ENCODE measurements at regions not wholly inside any gene's neighbourhood (a gene's known extent, or its start where the extent isn't known, plus 50 kb on each side); places are given as distances from the start of the nearest gene placed in this dataset.
"Not testable (repeated sequence)": the region's sequence is repeated elsewhere in the genome, so short reads cannot be mapped to it uniquely, and the experiment has no call there.

GRCh38 chr5:23437011-23437410, 70.4 kb upstream of the PRDM9 start:
- intact Hi-C loops (cut with micrococcal nuclease; ENCODE audit: unreplicated experiment), result no loop called here
- ChIA-PET POLR2A (no interaction called here), CTCF (no interaction called here)
- Histone ChIP-seq H3K9me3 (no peaks in the 10 kb centered on the region), H3K4me3 (ENCODE audit: low read depth, low read length) (no peak overlapping the region), H3K36me3 (ENCODE audit: control insufficient read depth, insufficient read depth, low read length) (no peaks in the 10 kb centered on the region), H3K27me3 (replicated peaks; ENCODE audit: control insufficient read depth, insufficient read depth, low read length) (no peaks in the 10 kb centered on the region), H3K4me1 (no peaks in the 10 kb centered on the region)
- H3K4me1 Mint-ChIP-seq (ENCODE audit: low read depth, unreplicated experiment), result no peaks in the 10 kb centered on the region
- no peaks in the 10 kb centered on the region for H3K27me3 Mint-ChIP-seq (ENCODE audit: insufficient read depth, unreplicated experiment)
- H3K4me3 Mint-ChIP-seq (ENCODE audit: unreplicated experiment), result no peak overlapping the region
- no peaks in the 10 kb centered on the region for H3K9me3 Mint-ChIP-seq (ENCODE audit: unreplicated experiment)
- no TSS peak for BruUV-seq (replicated peaks)
- TF ChIP-seq, protein P1, sequence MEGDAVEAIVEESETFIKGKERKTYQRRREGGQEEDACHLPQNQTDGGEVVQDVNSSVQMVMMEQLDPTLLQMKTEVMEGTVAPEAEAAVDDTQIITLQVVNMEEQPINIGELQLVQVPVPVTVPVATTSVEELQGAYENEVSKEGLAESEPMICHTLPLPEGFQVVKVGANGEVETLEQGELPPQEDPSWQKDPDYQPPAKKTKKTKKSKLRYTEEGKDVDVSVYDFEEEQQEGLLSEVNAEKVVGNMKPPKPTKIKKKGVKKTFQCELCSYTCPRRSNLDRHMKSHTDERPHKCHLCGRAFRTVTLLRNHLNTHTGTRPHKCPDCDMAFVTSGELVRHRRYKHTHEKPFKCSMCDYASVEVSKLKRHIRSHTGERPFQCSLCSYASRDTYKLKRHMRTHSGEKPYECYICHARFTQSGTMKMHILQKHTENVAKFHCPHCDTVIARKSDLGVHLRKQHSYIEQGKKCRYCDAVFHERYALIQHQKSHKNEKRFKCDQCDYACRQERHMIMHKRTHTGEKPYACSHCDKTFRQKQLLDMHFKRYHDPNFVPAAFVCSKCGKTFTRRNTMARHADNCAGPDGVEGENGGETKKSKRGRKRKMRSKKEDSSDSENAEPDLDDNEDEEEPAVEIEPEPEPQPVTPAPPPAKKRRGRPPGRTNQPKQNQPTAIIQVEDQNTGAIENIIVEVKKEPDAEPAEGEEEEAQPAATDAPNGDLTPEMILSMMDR (IDR thresholded peaks at IDR 0.05; ENCODE audit: insufficient read depth in 1 of 2, low read depth in 1 of 2, low read length in 1 of 2, severe bottlenecking in 1 of 2, unreplicated experiment in 1 of 2), result no peak
- H3K27ac Mint-ChIP-seq (ENCODE audit: unreplicated experiment), result no peak overlapping the region
- no peaks in the 10 kb centered on the region for H3K36me3 Mint-ChIP-seq (ENCODE audit: insufficient read depth, unreplicated experiment)
- no peak for DNase-seq

- H3K36me3 ChIP-seq (ENCODE audit: control insufficient read depth, insufficient read depth, low read length), result no peaks in the 10 kb centered on the region
- BruUV-seq (replicated peaks), result no TSS peak
- no peaks in the 10 kb centered on the region for H3K4me1 ChIP-seq
- Mint-ChIP-seq H3K4me1 (ENCODE audit: low read depth, unreplicated experiment) (no peaks in the 10 kb centered on the region), H3K36me3 (ENCODE audit: insufficient read depth, unreplicated experiment) (no peaks in the 10 kb centered on the region), H3K27me3 (ENCODE audit: insufficient read depth, unreplicated experiment) (no peaks in the 10 kb centered on the region), H3K9me3 (ENCODE audit: unreplicated experiment) (no peaks in the 10 kb centered on the region), H3K27ac (ENCODE audit: unreplicated experiment) (no peak overlapping the region), H3K4me3 (ENCODE audit: unreplicated experiment) (no peak overlapping the region)
- TF ChIP-seq, protein P1 (IDR thresholded peaks at IDR 0.05; ENCODE audit: insufficient read depth in 1 of 2, low read depth in 1 of 2, low read length in 1 of 2, severe bottlenecking in 1 of 2, unreplicated experiment in 1 of 2), result no peak
- DNase-seq, result no peak
- no peak overlapping the region for H3K4me3 ChIP-seq (ENCODE audit: low read depth, low read length)
- H3K9me3 ChIP-seq, result no peaks in the 10 kb centered on the region
- intact Hi-C loops (cut with micrococcal nuclease; ENCODE audit: unreplicated experiment), result no loop called here
- CTCF ChIA-PET, result no interaction called here
- no peaks in the 10 kb centered on the region for H3K27me3 ChIP-seq (replicated peaks; ENCODE audit: control insufficient read depth, insufficient read depth, low read length)
- POLR2A ChIA-PET, result no interaction called here
Observed at GRCh38 chr5:23433534-23434315, 73.7 kb upstream of the PRDM9 start.

DNA sequence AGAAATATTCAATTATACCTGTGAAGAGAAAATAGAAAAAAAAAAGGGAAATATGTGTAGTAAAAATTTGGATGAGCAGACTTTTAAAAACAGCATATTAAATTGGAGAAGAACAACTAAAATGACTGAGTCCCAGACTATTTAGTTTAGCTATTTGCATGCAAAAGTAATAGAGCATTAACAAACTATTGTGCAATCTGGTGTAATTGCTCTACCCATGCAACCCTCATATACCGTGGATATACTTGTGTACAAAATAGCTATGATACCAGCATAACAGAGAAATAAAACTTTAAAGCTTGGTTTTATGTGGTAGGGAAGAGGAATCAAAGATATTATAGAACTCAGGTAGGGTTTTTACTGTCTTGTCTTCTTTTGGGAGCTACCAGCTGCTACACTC, 78.7 kb upstream of the PRDM9 start:
- no peaks in the 10 kb centered on the region for H3K9me3 ChIP-seq
- Mint-ChIP-seq H3K9me3 (ENCODE audit: unreplicated experiment) (no peaks in the 10 kb centered on the region), H3K36me3 (ENCODE audit: insufficient read depth, unreplicated experiment) (no peaks in the 10 kb centered on the region), H3K27me3 (ENCODE audit: insufficient read depth, unreplicated experiment) (no peaks in the 10 kb centered on the region), H3K27ac (ENCODE audit: unreplicated experiment) (no peak overlapping the region), H3K4me3 (ENCODE audit: unreplicated experiment) (no peak overlapping the region), H3K4me1 (ENCODE audit: low read depth, unreplicated experiment) (no peaks in the 10 kb centered on the region)
- H3K4me3 ChIP-seq (ENCODE audit: low read depth, low read length), result no peak overlapping the region
- no peaks in the 10 kb centered on the region for H3K36me3 ChIP-seq (ENCODE audit: control insufficient read depth, insufficient read depth, low read length)
- intact Hi-C loops (cut with micrococcal nuclease; ENCODE audit: unreplicated experiment), result no loop called here
- no peaks in the 10 kb centered on the region for H3K4me1 ChIP-seq
- H3K27me3 ChIP-seq (replicated peaks; ENCODE audit: control insufficient read depth, insufficient read depth, low read length), result no peaks in the 10 kb centered on the region
- ChIA-PET CTCF (no interaction called here), POLR2A (no interaction called here)
- TF ChIP-seq, protein P1 (IDR thresholded peaks at IDR 0.05; ENCODE audit: insufficient read depth in 1 of 2, low read depth in 1 of 2, low read length in 1 of 2, severe bottlenecking in 1 of 2, unreplicated experiment in 1 of 2), result no peak
- no peak for DNase-seq
- BruUV-seq (replicated peaks), result no TSS peak

DNA sequence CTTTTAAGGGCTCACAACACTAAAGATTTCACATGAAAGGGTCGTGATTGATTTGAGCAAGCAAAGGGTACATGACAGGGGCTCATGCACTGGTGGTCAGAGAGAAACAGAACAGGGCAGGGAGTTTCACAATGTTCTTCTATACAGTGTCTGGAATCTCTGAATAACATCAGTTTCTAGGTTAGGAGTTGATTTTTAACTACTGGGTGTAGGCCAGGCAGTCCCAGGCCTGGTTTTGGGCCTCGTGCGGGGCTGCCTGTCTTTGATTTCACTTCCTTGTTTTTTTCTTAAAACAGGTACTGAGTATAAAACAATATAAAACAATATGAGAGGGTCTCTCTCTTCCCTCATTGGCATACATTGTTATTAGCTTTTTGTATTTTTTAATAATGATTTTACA, 87.2 kb upstream of the PRDM9 start:
- CTCF ChIA-PET; BruUV-seq (replicated peaks); H3K36me3 Mint-ChIP-seq (ENCODE audit: insufficient read depth, unreplicated experiment); H3K4me3 Mint-ChIP-seq (ENCODE audit: unreplicated experiment); H3K4me3 ChIP-seq (ENCODE audit: low read depth, low read length); H3K4me1 ChIP-seq; H3K27me3 Mint-ChIP-seq (ENCODE audit: insufficient read depth, unreplicated experiment); H3K36me3 ChIP-seq (ENCODE audit: control insufficient read depth, insufficient read depth, low read length); intact Hi-C loops (cut with micrococcal nuclease; ENCODE audit: unreplicated experiment); H3K9me3 Mint-ChIP-seq (ENCODE audit: unreplicated experiment); DNase-seq; POLR2A ChIA-PET; H3K27me3 ChIP-seq (replicated peaks; ENCODE audit: control insufficient read depth, insufficient read depth, low read length); H3K9me3 ChIP-seq; H3K27ac Mint-ChIP-seq (ENCODE audit: unreplicated experiment); H3K4me1 Mint-ChIP-seq (ENCODE audit: low read depth, unreplicated experiment): not testable (repeated sequence)

Measured in Caco-2 (cell line).